CD1c-positive myeloid dendritic cell (primary cell): ENCODE measurements at regions not wholly inside any gene's neighbourhood (a gene's known extent, or its start where the extent isn't known, plus 50 kb on each side); places are given as distances from the start of the nearest gene placed in this dataset.

ENCODE experiments used
- DNase-seq: peaks from one replicate; pipeline ENCODE4 v3.0.0-alpha.2; 2016; ENCODE audit errors: extremely low spot score

- DNase-seq: no peak
These were observed 257.2 kb downstream of the FOXO1 start for GRCh38 chr13:40409278-40409677.

GRCh38 chr13:40410315-40410714 lies 256.1 kb downstream of the FOXO1 start:
- no peak for DNase-seq

- DNase-seq: no peak
These were observed 246.2 kb downstream of the FOXO1 start for GRCh38 chr13:40420160-40420740.

GRCh38 chr13:40422588-40423235 lies 243.7 kb downstream of the FOXO1 start:
- DNase-seq: no peak

- DNase-seq: peak; percentile 89
These were observed 238.1 kb downstream of the FOXO1 start for GRCh38 chr13:40428354-40428753.

- no peak for DNase-seq
These were observed 236.5 kb downstream of the FOXO1 start for GRCh38 chr13:40429706-40430545.

- DNase-seq: no peak
These were observed 234.1 kb downstream of the FOXO1 start for GRCh38 chr13:40432018-40432978.

GRCh38 chr13:40433001-40433400 lies 233.4 kb downstream of the FOXO1 start:
- no peak for DNase-seq

GRCh38 chr13:40433577-40433976 lies 232.9 kb downstream of the FOXO1 start:
- peak; percentile 30 for DNase-seq

GRCh38 chr13:40434516-40435397 lies 231.7 kb downstream of the FOXO1 start:
- no peak for DNase-seq

GRCh38 chr13:40438022-40438680 lies 228.3 kb downstream of the FOXO1 start:
- no peak for DNase-seq

GRCh38 chr13:40438999-40439797 lies 227.2 kb downstream of the FOXO1 start:
- DNase-seq: no peak

- DNase-seq: no peak
These were observed 226.5 kb downstream of the FOXO1 start for GRCh38 chr13:40439928-40440327.

- DNase-seq: no peak
These were observed 225.2 kb downstream of the FOXO1 start for GRCh38 chr13:40440990-40441820.

- DNase-seq: no peak
These were observed 224.2 kb downstream of the FOXO1 start for GRCh38 chr13:40442231-40442630.

GRCh38 chr13:40442826-40443225 lies 223.6 kb downstream of the FOXO1 start:
- DNase-seq: no peak

- no peak for DNase-seq
These were observed 222.2 kb downstream of the FOXO1 start for GRCh38 chr13:40444241-40444640.

- peak; percentile 87 for DNase-seq
These were observed 220.9 kb downstream of the FOXO1 start for GRCh38 chr13:40445557-40445990.
